Nephron progenitor cell (in vitro differentiated cells): ENCODE measurements at regions not wholly inside any gene's neighbourhood (a gene's known extent, or its start where the extent isn't known, plus 50 kb on each side); places are given as distances from the start of the nearest gene placed in this dataset.

Experiments
- DNase-seq: peaks from one replicate; pipeline ENCODE4 v3.0.0; 2021
- H3K27ac Mint-ChIP-seq: 2 replicates; pipeline ENCODE4 v1.8.0; 2021; ENCODE audit warnings: mild to moderate bottlenecking, moderate library complexity, mixed read lengths
- H3K27me3 Mint-ChIP-seq: 2 replicates; pipeline ENCODE4 v1.8.0; 2021; ENCODE audit warnings: mild to moderate bottlenecking, low read depth, mixed read lengths; ENCODE audit not compliant: poor library complexity
- H3K36me3 Mint-ChIP-seq: 2 replicates; pipeline ENCODE4 v1.8.0; 2021; ENCODE audit warnings: low read depth, mixed read lengths
- H3K4me1 Mint-ChIP-seq: 2 replicates; pipeline ENCODE4 v1.8.0; 2021; ENCODE audit warnings: mixed read lengths
- H3K4me3 Mint-ChIP-seq: 2 replicates; pipeline ENCODE4 v1.8.0; 2021; ENCODE audit warnings: mild to moderate bottlenecking, moderate library complexity, mixed read lengths
- H3K9me3 Mint-ChIP-seq: 2 replicates; pipeline ENCODE4 v1.8.0; 2021; ENCODE audit warnings: mild to moderate bottlenecking, moderate library complexity, mixed read lengths
- CTCF ChIP-seq: fragments of 200-600 bp; sonication (generic); IDR thresholded peaks from 2 replicates; pipeline ENCODE4 v1.5.0; 2021; ENCODE audit warnings: antibody characterized with exemption

- no peak for DNase-seq
- no peaks in the 10 kb centered on the region for H3K9me3 Mint-ChIP-seq
- no peak overlapping the region for H3K4me3 Mint-ChIP-seq
- H3K36me3 Mint-ChIP-seq = no peaks in the 10 kb centered on the region
- peaks cover 65% of the 10 kb centered on the region for H3K4me1 Mint-ChIP-seq
- H3K27me3 Mint-ChIP-seq = peaks cover 7% of the 10 kb centered on the region
- H3K27ac Mint-ChIP-seq = peak overlapping the region; percentile 90
- no peak for TF ChIP-seq CTCF
Observed at GRCh38 chr1:229003233-229004031, 267.5 kb upstream of the RAB4A start.

- Mint-ChIP-seq H3K4me3 (no peak overlapping the region), H3K27me3 (peaks cover 7% of the 10 kb centered on the region), H3K9me3 (no peaks in the 10 kb centered on the region), H3K27ac (no peak overlapping the region), H3K4me1 (peaks cover 56% of the 10 kb centered on the region), H3K36me3 (no peaks in the 10 kb centered on the region)
- DNase-seq = no peak
- TF ChIP-seq CTCF = no peak
Observed at GRCh38 chr1:229004066-229004833, 266.7 kb upstream of the RAB4A start.

- Mint-ChIP-seq H3K4me3 (no peak overlapping the region), H3K36me3 (no peaks in the 10 kb centered on the region), H3K4me1 (peaks cover 48% of the 10 kb centered on the region), H3K9me3 (no peaks in the 10 kb centered on the region), H3K27ac (no peak overlapping the region), H3K27me3 (peaks cover 7% of the 10 kb centered on the region)
- TF ChIP-seq CTCF = no peak
- no peak for DNase-seq
Observed at GRCh38 chr1:229005097-229005496, 265.8 kb upstream of the RAB4A start.

- Mint-ChIP-seq H3K36me3 (no peaks in the 10 kb centered on the region), H3K27me3 (peaks cover 7% of the 10 kb centered on the region), H3K4me3 (no peak overlapping the region), H3K27ac (no peak overlapping the region), H3K9me3 (no peaks in the 10 kb centered on the region), H3K4me1 (peaks cover 46% of the 10 kb centered on the region)
- DNase-seq = no peak
- TF ChIP-seq CTCF = no peak
Observed at GRCh38 chr1:229005556-229005955, 265.4 kb upstream of the RAB4A start.

GRCh38 chr1:229006121-229006870 lies 264.6 kb upstream of the RAB4A start:
- TF ChIP-seq CTCF = no peak
- no peaks in the 10 kb centered on the region for H3K9me3 Mint-ChIP-seq
- no peak overlapping the region for H3K27ac Mint-ChIP-seq
- no peak overlapping the region for H3K4me3 Mint-ChIP-seq
- no peaks in the 10 kb centered on the region for H3K36me3 Mint-ChIP-seq
- H3K4me1 Mint-ChIP-seq = peaks cover 51% of the 10 kb centered on the region
- H3K27me3 Mint-ChIP-seq = peaks cover 7% of the 10 kb centered on the region
- no peak for DNase-seq
